HG02943 (cell line): ENCODE measurements at regions not wholly inside any gene's neighbourhood (a gene's known extent, or its start where the extent isn't known, plus 50 kb on each side); places are given as distances from the start of the nearest gene placed in this dataset.
"Not testable (repeated sequence)": the region's sequence is repeated elsewhere in the genome, so short reads cannot be mapped to it uniquely, and the experiment has no call there.

Experiments
- ATAC-seq: cut with Tn5 transposase; IDR thresholded peaks from one replicate; pipeline ENCODE4 v1.9.1; 2021; ENCODE audit warnings: mild to moderate bottlenecking, low read depth, moderate library complexity; ENCODE audit not compliant: unreplicated experiment

DNA sequence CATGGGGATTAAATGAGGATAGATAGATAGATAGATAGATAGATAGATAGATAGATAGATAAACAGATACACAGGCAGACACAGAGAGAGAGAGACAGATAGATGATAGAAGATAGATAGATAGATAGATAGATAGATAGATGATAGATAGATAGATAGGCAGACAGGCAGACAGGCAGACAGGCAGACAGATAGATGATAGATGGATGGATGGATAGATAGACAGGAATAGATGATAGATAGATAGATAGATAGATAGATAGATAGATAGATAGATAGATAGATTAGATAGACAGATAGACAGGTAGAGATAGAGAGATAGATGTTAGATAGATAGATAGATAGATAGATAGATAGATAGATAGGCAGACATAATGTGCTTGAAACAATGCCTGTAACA, 137.3 kb downstream of the MED10 start:
- ATAC-seq = not testable (repeated sequence)

DNA sequence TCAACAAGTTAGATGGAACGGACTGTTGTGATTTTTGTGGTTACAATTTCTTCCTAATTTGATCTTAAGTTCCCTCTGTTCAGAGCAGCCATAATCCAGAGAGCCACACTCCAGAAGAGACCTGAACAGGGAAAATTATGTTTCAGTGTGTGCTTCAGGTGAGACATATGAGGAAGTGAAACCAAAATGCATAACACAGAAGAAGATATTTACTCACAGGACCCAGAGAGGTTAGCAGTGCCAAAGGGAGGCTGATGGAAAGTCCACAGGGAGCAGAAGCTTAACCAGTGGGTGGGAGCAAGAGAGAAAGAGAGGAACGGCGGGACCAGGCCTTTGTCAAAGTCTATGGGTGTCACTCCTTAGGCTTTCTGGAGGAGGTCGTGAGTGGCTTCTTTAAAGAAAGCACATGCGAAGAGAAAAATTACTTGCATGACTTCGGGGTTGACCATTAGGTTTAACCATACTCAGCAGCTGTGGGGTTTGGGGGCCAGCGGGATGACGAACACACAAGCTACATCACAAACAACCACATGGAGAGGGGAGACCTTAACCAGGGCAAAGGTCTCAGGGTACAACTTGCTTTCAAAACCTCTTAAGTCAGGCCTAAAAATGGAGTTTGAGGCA, 141.4 kb downstream of the MED10 start:
- no peak for ATAC-seq

GRCh38 chr5:6236170-6236793, 142.1 kb downstream of the MED10 start:
- no peak for ATAC-seq

GRCh38 chr5:6235726-6236125, 142.6 kb downstream of the MED10 start:
- no peak for ATAC-seq

- ATAC-seq = no peak
Observed at GRCh38 chr5:6228257-6229250, 149.8 kb downstream of the MED10 start.

DNA sequence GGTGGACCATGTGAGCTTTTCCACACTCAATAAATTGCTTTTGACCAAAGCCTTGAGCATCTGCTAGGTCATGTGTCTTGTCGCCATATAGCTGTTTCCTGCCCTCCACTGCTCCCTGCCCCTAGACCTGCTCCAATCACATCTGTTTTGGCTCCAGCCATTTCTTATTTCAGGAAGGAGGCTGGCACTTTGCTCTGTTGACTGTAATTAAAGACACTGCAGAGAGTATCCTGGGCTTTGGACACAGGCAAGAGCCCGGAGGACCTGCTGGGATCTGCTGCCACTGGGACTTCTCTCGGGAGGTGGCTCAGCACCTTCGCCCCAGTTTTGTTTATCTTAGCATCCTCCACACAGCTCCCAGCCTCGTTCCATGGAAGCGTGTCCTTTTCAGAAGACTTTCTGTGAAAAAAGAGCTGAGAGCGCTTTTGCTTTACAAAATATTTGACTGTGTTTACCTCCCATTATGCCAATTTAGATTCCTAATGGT, 153.2 kb downstream of the MED10 start:
- ATAC-seq = no peak

DNA sequence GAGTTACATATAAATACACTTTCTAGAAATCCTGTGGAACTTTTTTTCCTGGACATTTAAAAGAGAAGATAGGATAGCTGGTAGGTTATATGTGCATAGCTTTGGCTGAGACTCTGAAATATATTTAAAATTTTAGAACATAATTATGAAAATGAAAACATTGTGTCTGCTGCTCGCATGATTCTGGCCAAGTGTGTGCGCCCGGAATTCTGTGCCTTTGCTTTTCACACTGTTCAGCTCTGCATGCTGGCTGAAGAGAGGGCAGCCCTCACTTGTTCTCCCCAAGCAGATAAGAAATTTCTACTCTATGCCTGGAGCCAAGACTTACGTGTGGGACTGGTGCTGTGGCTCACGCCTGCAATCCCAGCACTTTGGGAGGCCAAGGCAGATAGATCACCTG, 153.9 kb downstream of the MED10 start:
- ATAC-seq = no peak

DNA sequence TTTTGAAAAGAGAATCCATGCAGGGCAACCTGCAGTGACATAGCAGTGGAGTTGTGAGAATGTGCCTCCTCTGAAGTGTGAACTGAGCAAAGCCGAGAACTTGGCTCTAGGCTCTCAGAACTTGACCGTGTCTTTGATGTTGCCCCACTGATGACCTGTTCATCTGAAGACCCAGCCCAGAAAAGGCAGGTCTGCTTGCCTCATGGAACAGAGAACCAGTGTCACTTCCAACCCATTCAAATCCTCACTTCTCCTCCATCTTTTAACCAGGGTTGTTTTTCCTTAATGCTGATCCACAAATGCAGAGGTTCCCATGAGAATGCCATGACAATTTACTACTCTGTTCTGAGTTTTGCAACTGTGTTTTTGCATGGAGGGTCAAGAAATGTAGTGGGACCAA, 155.4 kb downstream of the MED10 start:
- ATAC-seq = no peak

DNA sequence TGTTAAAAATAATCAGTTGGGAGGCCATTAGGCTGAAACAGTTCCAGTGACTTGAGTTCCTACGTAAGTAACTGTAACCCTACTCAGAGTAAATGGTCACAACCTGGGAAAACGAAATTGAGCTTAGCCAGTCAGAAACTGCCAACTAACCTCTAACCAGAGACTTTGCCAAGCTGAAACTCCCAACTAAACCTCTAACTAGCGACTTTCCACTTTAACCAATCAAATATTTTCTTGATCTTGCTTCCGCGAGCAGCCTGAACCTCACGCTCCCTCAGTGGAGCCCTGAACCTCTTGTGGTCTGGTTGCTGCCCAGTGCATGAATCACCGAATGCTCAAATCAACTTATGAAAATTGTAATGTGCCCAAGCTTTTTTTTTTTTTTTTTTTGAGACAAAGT, 156.2 kb downstream of the MED10 start:
- no peak for ATAC-seq

DNA sequence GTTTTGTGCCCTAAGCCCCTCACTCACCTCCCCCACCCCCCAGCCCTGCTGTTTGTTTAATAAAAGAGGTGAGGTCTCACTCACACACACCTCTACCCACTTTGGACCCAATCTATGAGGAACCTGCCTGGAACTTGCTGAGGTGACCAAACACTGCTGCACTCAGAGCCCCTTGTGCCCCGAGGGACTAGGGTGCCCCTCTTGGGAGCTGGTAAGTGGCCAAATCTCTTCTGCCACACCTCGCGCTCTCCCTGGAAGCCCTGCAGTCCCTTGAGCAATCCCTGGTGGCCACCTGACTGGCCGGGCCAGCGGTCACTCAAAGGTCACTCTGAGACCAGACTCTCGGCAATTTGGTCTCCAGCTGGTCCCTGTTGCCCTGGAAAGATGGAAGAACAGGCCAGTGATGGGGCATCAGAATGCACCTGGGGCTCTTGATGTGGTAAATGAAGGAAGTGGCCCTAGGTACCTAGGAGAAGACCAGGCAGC, 157.2 kb downstream of the MED10 start:
- no peak for ATAC-seq

GRCh38 chr5:6220346-6221088, 157.8 kb downstream of the MED10 start:
- ATAC-seq = no peak

GRCh38 chr5:6218517-6218916, 159.8 kb downstream of the MED10 start:
- no peak for ATAC-seq

DNA sequence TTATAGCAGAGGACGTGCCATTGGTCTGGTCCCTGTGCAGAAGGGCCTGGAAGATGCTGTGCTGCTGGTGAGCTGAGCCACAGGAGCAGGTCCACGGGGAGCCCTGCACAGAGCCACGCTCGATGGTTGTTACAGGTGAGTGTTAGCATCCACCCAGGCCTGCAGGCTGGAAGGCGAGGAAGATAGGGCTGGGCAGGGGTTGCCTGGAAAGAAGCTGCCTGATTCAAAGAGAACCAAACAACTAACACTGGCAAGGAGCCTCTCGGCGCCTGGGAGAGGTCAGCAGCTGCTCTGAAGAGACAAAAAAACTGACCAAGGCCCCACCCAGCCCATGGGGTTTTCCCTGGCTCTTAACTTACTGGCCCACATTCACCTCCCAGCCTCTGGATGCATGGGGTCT, 160.2 kb downstream of the MED10 start:
- no peak for ATAC-seq

DNA sequence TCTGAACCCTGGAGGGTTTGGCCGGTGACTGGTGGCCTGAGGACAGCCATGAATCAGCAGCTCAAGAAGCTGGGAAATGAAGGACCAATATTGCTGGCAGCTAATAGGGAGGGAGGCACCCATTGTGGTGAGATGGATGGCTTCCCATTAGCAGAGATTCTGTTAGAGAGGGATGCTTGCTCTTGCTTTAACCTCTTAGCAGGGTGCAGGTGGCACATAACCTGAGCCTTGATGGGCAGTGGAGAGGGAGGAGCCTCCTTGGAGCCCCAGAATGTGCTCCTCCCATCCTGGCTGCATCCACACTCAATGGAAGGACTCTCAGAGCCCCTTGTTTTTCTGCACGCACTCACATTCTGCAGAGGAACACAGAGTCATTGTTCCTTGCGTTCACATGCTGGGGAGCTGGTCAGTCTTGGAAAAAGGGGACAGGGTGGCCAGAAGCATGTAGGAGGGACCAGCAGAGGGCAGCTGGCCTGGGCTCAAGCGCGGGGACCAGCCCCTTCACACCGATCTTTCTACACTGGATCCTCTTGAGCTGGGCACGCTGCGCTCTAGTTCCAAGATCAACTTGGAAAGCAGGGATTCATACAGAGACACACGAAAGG, 161.8 kb downstream of the MED10 start:
- ATAC-seq = no peak

GRCh38 chr5:6215891-6216290, 162.5 kb downstream of the MED10 start:
- no peak for ATAC-seq

DNA sequence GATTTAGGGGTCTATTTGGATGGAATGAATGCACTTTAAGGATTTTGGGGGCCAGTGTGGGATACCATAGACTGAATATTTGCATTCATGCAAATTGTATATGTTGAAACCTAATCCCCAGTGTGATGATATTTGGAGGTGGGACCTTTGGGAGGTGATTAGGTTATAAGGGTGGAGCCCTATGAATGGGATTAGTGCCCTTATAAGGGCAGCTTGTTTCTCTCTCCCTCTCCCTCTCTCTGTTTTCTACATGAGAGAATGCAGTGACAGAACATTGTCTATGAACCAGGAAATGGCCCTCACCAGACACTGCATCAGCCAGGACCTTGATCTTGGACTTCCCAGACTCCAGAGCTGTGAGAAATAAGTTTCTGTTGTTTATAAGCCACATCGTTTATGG, 166.1 kb downstream of the MED10 start:
- ATAC-seq = no peak

- no peak for ATAC-seq
Observed at GRCh38 chr5:6206501-6206900, 171.8 kb downstream of the MED10 start.

DNA sequence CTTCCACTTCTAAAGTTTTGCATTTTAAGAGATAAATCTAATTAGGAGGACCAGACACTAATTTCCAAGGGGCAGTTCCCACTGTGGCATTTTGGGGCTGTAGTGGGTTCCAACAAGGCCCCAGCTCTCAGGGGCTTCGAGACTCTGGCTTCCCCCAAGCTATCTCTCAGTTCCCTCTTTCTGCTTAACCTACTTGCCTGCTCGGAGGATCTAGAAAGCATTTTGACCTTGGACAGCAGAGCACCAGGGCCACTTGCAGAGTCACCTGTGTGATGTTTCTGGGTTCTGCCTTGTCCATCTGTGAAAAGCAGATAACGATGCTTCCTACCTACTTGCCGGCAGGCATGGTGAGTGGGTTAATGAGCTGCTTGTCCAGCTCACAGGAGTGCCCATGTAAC, 175.4 kb downstream of the MED10 start:
- ATAC-seq = no peak

DNA sequence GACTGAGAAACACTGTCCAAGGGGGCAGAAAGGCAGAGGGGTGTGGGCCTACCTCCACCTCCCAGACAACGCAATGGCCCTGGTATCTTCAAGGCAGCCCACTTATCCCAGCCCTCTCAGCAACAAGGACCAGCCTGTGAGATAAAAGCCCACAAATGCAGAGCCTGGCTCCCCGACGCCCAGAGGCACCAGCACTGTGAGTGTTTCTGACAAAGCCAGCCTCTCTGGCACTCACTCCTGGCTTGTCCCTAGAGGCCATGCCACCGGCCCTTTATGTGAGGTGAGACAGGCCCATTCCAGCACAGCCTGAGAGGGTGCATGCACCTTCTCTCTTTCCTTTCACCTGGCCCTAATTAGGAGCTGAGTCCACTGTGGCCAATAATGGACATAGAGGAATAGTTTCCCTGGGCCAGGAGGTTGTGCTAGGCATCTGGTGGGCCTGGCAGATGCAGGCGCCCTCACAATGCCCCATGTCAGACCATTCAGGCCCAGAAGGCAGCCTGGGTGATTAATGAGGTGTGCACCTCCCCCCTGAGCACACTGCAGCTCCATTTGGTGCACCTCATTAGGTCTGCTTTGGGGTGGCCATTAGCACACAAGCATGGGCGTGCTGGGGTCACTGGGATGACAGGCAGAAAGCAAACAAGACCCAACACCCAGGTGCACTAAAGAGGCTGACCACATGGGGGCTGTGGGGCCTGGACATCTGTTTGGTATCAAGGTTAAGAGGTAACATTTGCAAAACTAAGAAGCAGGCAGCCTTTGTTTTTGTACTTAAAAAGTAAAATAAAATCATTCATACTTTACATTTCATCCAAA, 176.0 kb downstream of the MED10 start:
- ATAC-seq = no peak
